Esophagus muscularis mucosa (tissue), 4 donors: ENCODE measurements at regions not wholly inside any gene's neighbourhood (a gene's known extent, or its start where the extent isn't known, plus 50 kb on each side); places are given as distances from the start of the nearest gene placed in this dataset.

ENCODE experiments used
- CTCF ChIP-seq, 3 experiments: fragments of 200-600 bp in 2 of 3; fragments of 450-650 bp in 1 of 3; sonication (generic) in 2 of 3; IDR thresholded peaks; one replicate each; pipeline ENCODE4 v1.5.1; 2017 to 2019; ENCODE audit warnings: antibody characterized with exemption in 3 of 3, mild to moderate bottlenecking in 2 of 3, moderate library complexity in 1 of 3
- EP300 ChIP-seq: sonication (generic); formaldehyde crosslinking; IDR thresholded peaks from one replicate; pipeline ENCODE4 v1.6.1; 2017; ENCODE audit warnings: antibody characterized with exemption
- POLR2A ChIP-seq: fragments of 450-650 bp; IDR thresholded peaks from one replicate; pipeline ENCODE4 v1.6.1; 2017; ENCODE audit warnings: antibody characterized with exemption, moderate library complexity, mild to moderate bottlenecking, low read depth

DNA sequence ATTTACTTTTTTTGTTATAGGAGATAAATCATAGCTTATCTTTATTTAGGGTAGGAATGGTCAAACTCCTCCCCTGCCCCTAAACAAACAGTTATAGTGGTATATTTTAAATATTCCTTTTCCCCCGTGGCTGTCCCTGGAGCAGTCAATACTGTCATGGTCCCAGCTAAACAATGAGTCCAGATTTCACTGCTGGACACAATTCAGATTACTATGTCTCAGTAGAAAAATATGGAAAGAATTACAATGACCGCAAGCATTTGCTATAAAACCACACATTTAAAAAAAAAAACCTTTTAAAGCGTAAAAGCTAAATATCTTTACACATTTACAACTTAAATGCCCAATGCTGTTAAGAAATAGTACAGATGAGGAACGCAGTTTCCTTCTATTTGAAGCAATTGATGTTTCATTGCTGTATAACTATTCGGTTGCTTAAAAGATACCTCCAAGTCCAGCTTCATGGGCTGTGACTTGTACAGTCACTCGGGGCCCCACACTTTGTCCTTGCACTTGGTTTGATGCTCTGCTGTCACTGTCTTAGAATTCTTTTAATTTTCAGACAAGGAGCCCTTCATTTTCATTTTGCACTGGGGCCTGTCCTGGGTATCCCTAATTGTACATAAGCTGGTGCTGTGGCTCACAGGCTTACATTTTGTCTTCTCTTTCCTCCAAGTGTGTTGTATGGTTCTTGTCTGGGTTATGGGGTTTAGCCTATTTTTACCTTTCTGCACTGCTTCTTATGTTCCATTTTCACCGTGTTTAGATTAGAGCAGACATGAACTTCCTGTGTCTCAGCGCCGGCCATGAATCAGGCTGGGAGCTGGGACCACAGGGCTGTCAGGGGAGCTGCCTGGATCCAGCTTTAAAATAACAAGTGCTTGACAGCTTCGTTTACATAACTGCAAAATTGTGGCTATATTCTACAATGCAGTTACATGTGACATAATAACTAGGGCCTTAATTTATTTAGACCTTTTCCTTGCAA lies 530.2 kb upstream of the FZD8 start:
- TF ChIP-seq CTCF (IDR thresholded peaks at IDR 0.05) (no peak), POLR2A (no peak), EP300 (no peak)
